ENCODE measurements at regions not wholly inside any gene's neighbourhood (a gene's known extent, or its start where the extent isn't known, plus 50 kb on each side); places are given as distances from the start of the nearest gene placed in this dataset.

GRCh38 chr6:30795549-30796293 lies 51.4 kb upstream of the IER3 start:
- H3K27ac ChIP-seq, result no peak overlapping the region
- ATAC-seq (no peak), DNase-seq (no peak)
- intact Hi-C loops (cut with DNase I; ENCODE audit: low total_unique reads) (no loop called here), in situ Hi-C loops (cut with MboI; ENCODE audit: low sequenced_read_pairs in 4 of 4) (no loop called here)
- no peaks in the 10 kb centered on the region for H3K9me3 ChIP-seq
- no peak overlapping the region for H3K4me3 ChIP-seq
- no peaks in the 10 kb centered on the region for H3K27me3 ChIP-seq
- no peak for TF ChIP-seq POLR2A (IDR thresholded peaks at IDR 0.05)
- H3K4me1 ChIP-seq, result peaks cover 0 to 3% of the 10 kb centered on the region in 2 donors
- H3K36me3 ChIP-seq, result no peaks in the 10 kb centered on the region
